ENCODE measurements at regions not wholly inside any gene's neighbourhood (a gene's known extent, or its start where the extent isn't known, plus 50 kb on each side); places are given as distances from the start of the nearest gene placed in this dataset.

DNA sequence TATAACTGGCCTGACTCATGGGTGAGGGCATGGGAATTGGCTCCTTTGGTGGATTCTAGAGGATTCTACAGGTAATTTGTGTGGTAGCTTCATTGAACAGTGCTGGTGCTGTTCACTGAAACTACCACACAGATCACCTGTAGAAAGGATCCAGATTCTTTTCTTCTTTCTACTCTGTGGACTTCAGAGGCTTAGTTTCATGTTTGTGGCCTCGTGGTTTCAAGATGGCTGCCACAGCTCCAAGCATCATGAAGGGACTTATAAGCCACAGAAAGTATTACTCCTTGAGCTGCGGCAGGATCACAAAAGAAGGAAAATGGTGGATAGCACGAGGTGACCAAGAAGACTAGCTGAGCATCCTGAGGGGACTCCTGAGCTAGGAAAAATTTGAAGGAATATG, 88.9 kb downstream of the ADCYAP1 start:
- Histone ChIP-seq H3K9me2 (no peaks in the 10 kb centered on the region), H3K36me3 (replicated peaks in 1 of 2; ENCODE audit: control insufficient read depth in 1 of 2, insufficient read depth in 2 of 2, low read length in 1 of 2) (no peaks in the 10 kb centered on the region), H3K4me2 (no peak overlapping the region), H3K27me3 (ENCODE audit: insufficient read depth) (no peaks in the 10 kb centered on the region), H3F3A (replicated peaks; ENCODE audit: insufficient read depth) (peaks cover 3% of the 10 kb centered on the region), H3K27ac (ENCODE audit: low read depth in 2 of 2, low read length in 1 of 2) (no peak overlapping the region), H2AFZ (ENCODE audit: low read depth) (no peak overlapping the region), H3K79me2 (ENCODE audit: insufficient read depth) (no peaks in the 10 kb centered on the region), H3K4me1 (ENCODE audit: control insufficient read depth in 1 of 2, insufficient read depth in 2 of 2, low read depth in 1 of 2, low read length in 1 of 2) (no peaks in the 10 kb centered on the region), H4K20me1 (ENCODE audit: insufficient read depth) (no peaks in the 10 kb centered on the region), H3K9me3 (no peaks in the 10 kb centered on the region), H3K4me3 (ENCODE audit: low read depth in 2 of 2, low read length in 1 of 2) (no peak overlapping the region), H3K9ac (no peak overlapping the region)
- ChIA-PET POLR2A (no interaction called here), CTCF (no interaction called here)
- no peak for DNase-seq
- WGBS (ENCODE audit: low lambda C conversion rate) = 14% methylated on average over 3 of the region's 3 CpGs
- TF ChIP-seq, protein P1, sequence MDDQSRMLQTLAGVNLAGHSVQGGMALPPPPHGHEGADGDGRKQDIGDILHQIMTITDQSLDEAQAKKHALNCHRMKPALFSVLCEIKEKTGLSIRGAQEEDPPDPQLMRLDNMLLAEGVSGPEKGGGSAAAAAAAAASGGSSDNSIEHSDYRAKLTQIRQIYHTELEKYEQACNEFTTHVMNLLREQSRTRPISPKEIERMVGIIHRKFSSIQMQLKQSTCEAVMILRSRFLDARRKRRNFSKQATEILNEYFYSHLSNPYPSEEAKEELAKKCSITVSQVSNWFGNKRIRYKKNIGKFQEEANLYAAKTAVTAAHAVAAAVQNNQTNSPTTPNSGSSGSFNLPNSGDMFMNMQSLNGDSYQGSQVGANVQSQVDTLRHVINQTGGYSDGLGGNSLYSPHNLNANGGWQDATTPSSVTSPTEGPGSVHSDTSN (IDR thresholded peaks at IDR 0.05) = no peak
- TF ChIP-seq GATA2 (CRISPR knock-in tag; IDR thresholded peaks at IDR 0.05) (no peak), RFX5 (IDR thresholded peaks at IDR 0.05; ENCODE audit: low read length) (no peak), TAF1 (IDR thresholded peaks at IDR 0.05; ENCODE audit: borderline replicate concordance, low read depth, low read length) (no peak), TCF12 (IDR thresholded peaks at IDR 0.05) (no peak), TEAD4 (IDR thresholded peaks at IDR 0.05; ENCODE audit: borderline replicate concordance, insufficient read depth) (no peak), SIN3A (IDR thresholded peaks at IDR 0.05; ENCODE audit: borderline replicate concordance, low read depth, low read length) (no peak), YY1 (IDR thresholded peaks at IDR 0.05; ENCODE audit: low read depth) (no peak), CHD2 (IDR thresholded peaks at IDR 0.05; ENCODE audit: low read length, partially characterized antibody) (no peak), GABPA (IDR thresholded peaks at IDR 0.05; ENCODE audit: low read depth) (no peak), ELF1 (IDR thresholded peaks at IDR 0.05) (no peak), SMC3 (IDR thresholded peaks at IDR 0.05; ENCODE audit: low read depth, low read length) (no peak), MXI1 (IDR thresholded peaks at IDR 0.05; ENCODE audit: low read depth, low read length) (no peak), RAD21 (IDR thresholded peaks at IDR 0.05; ENCODE audit: low read length) (no peak)
- TF ChIP-seq, protein P2, sequence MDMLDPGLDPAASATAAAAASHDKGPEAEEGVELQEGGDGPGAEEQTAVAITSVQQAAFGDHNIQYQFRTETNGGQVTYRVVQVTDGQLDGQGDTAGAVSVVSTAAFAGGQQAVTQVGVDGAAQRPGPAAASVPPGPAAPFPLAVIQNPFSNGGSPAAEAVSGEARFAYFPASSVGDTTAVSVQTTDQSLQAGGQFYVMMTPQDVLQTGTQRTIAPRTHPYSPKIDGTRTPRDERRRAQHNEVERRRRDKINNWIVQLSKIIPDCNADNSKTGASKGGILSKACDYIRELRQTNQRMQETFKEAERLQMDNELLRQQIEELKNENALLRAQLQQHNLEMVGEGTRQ (IDR thresholded peaks at IDR 0.05; ENCODE audit: borderline replicate concordance, low read depth, low read length) = no peak
- TF ChIP-seq, protein P3, sequence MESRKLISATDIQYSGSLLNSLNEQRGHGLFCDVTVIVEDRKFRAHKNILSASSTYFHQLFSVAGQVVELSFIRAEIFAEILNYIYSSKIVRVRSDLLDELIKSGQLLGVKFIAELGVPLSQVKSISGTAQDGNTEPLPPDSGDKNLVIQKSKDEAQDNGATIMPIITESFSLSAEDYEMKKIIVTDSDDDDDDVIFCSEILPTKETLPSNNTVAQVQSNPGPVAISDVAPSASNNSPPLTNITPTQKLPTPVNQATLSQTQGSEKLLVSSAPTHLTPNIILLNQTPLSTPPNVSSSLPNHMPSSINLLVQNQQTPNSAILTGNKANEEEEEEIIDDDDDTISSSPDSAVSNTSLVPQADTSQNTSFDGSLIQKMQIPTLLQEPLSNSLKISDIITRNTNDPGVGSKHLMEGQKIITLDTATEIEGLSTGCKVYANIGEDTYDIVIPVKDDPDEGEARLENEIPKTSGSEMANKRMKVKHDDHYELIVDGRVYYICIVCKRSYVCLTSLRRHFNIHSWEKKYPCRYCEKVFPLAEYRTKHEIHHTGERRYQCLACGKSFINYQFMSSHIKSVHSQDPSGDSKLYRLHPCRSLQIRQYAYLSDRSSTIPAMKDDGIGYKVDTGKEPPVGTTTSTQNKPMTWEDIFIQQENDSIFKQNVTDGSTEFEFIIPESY (IDR thresholded peaks at IDR 0.05; ENCODE audit: borderline replicate concordance, low read depth) = no peak
- TF ChIP-seq, protein P4, sequence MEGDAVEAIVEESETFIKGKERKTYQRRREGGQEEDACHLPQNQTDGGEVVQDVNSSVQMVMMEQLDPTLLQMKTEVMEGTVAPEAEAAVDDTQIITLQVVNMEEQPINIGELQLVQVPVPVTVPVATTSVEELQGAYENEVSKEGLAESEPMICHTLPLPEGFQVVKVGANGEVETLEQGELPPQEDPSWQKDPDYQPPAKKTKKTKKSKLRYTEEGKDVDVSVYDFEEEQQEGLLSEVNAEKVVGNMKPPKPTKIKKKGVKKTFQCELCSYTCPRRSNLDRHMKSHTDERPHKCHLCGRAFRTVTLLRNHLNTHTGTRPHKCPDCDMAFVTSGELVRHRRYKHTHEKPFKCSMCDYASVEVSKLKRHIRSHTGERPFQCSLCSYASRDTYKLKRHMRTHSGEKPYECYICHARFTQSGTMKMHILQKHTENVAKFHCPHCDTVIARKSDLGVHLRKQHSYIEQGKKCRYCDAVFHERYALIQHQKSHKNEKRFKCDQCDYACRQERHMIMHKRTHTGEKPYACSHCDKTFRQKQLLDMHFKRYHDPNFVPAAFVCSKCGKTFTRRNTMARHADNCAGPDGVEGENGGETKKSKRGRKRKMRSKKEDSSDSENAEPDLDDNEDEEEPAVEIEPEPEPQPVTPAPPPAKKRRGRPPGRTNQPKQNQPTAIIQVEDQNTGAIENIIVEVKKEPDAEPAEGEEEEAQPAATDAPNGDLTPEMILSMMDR (IDR thresholded peaks at IDR 0.05) = no peak
- TF ChIP-seq, protein P5, sequence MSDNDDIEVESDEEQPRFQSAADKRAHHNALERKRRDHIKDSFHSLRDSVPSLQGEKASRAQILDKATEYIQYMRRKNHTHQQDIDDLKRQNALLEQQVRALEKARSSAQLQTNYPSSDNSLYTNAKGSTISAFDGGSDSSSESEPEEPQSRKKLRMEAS (IDR thresholded peaks at IDR 0.05; ENCODE audit: low read depth) = no peak
- TF ChIP-seq, protein P6, sequence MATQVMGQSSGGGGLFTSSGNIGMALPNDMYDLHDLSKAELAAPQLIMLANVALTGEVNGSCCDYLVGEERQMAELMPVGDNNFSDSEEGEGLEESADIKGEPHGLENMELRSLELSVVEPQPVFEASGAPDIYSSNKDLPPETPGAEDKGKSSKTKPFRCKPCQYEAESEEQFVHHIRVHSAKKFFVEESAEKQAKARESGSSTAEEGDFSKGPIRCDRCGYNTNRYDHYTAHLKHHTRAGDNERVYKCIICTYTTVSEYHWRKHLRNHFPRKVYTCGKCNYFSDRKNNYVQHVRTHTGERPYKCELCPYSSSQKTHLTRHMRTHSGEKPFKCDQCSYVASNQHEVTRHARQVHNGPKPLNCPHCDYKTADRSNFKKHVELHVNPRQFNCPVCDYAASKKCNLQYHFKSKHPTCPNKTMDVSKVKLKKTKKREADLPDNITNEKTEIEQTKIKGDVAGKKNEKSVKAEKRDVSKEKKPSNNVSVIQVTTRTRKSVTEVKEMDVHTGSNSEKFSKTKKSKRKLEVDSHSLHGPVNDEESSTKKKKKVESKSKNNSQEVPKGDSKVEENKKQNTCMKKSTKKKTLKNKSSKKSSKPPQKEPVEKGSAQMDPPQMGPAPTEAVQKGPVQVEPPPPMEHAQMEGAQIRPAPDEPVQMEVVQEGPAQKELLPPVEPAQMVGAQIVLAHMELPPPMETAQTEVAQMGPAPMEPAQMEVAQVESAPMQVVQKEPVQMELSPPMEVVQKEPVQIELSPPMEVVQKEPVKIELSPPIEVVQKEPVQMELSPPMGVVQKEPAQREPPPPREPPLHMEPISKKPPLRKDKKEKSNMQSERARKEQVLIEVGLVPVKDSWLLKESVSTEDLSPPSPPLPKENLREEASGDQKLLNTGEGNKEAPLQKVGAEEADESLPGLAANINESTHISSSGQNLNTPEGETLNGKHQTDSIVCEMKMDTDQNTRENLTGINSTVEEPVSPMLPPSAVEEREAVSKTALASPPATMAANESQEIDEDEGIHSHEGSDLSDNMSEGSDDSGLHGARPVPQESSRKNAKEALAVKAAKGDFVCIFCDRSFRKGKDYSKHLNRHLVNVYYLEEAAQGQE (IDR thresholded peaks at IDR 0.05; ENCODE audit: low read depth, low read length) = no peak

Measured in SK-N-SH (cell line).